Tibial nerve (tissue), 4 donors: ENCODE measurements at regions not wholly inside any gene's neighbourhood (a gene's known extent, or its start where the extent isn't known, plus 50 kb on each side); places are given as distances from the start of the nearest gene placed in this dataset.

ENCODE experiments used
- CTCF ChIP-seq, 5 experiments: fragments of 200-600 bp in 3 of 5; fragments of 450-650 bp in 2 of 5; sonication (generic) in 3 of 5; IDR thresholded peaks; one replicate each; pipeline ENCODE4 v1.5.1; 2016 to 2019; ENCODE audit warnings: antibody characterized with exemption in 5 of 5, mild to moderate bottlenecking in 3 of 5, moderate library complexity in 2 of 5
- EP300 ChIP-seq, 2 donors: sonication (generic); formaldehyde crosslinking; IDR thresholded peaks; one replicate each; pipeline ENCODE4 v1.6.1; 2017; ENCODE audit warnings: antibody characterized with exemption in 2 of 2, mild to moderate bottlenecking in 1 of 2
- POLR2A ChIP-seq, 2 donors: fragments of 450-650 bp; IDR thresholded peaks; one replicate each; pipeline ENCODE4 v1.6.1; 2017; ENCODE audit warnings: antibody characterized with exemption in 2 of 2, mild to moderate bottlenecking in 2 of 2, moderate library complexity in 2 of 2

GRCh38 chr3:182331341-182331740 is 462.0 kb upstream of the ATP11B start:
- no peak for TF ChIP-seq POLR2A (IDR thresholded peaks at IDR 0.05)
- no peak for TF ChIP-seq CTCF (IDR thresholded peaks at IDR 0.05)
- TF ChIP-seq EP300 (IDR thresholded peaks at IDR 0.05): peak in 1 of 2 donors; percentile 23
